MCF 10A (cell line): ENCODE measurements at regions not wholly inside any gene's neighbourhood (a gene's known extent, or its start where the extent isn't known, plus 50 kb on each side); places are given as distances from the start of the nearest gene placed in this dataset.

ENCODE experiments used
- BruUV-seq: library from RNA; stranded (reverse); fragments of 400-500 nt; replicated peaks from 2 replicates; lab custom pipeline; 2021; lab: Mats Ljungman, UMichigan
- CTCF ChIA-PET: fragments of 300-600 bp; sonication (Branson Sonifier 250); formaldehyde crosslinking; extraction: SDS; loops from one replicate; lab custom pipeline; 2021; ENCODE audit warnings: antibody characterized with exemption, inconsistent platforms; lab: Yijun Ruan, JAX
- POLR2A ChIA-PET: fragments of 300-600, 350-650 bp; sonication (Branson Sonifier 250); formaldehyde crosslinking; extraction: SDS; loops from one replicate; lab custom pipeline; 2020; ENCODE audit warnings: antibody characterized with exemption, inconsistent platforms; lab: Yijun Ruan, JAX
- DNase-seq: peaks from one replicate; pipeline ENCODE4 v3.0.0-alpha.2; 2018; ENCODE audit not compliant: unreplicated experiment
- H3K27ac Mint-ChIP-seq: one replicate; pipeline ENCODE4 v1.8.0; 2022; ENCODE audit warnings: mild to moderate bottlenecking, low read depth, mixed read lengths; ENCODE audit not compliant: unreplicated experiment
- H3K27me3 Mint-ChIP-seq: one replicate; pipeline ENCODE4 v1.8.0; 2022; ENCODE audit warnings: mixed read lengths; ENCODE audit not compliant: insufficient read depth, unreplicated experiment
- H3K36me3 Mint-ChIP-seq: one replicate; pipeline ENCODE4 v1.8.0; 2022; ENCODE audit warnings: mild to moderate bottlenecking, moderate library complexity, mixed read lengths; ENCODE audit not compliant: insufficient read depth, unreplicated experiment
- H3K4me1 Mint-ChIP-seq: one replicate; pipeline ENCODE4 v1.8.0; 2022; ENCODE audit warnings: mixed read lengths; ENCODE audit not compliant: insufficient read depth, unreplicated experiment
- H3K4me3 Mint-ChIP-seq: one replicate; pipeline ENCODE4 v1.8.0; 2022; ENCODE audit warnings: mild to moderate bottlenecking, moderate library complexity, mixed read lengths; ENCODE audit not compliant: unreplicated experiment
- H3K9me3 Mint-ChIP-seq: one replicate; pipeline ENCODE4 v1.8.0; 2022; ENCODE audit warnings: mixed read lengths; ENCODE audit not compliant: unreplicated experiment
- intact Hi-C: fragments of 100-400 bp; cut with micrococcal nuclease; formaldehyde crosslinking; loops from 2 replicates; pipeline ENCODE4 v1.14.1; 2022
- TF ChIP-seq, protein P1 (sequence below): fragments of 200-600 bp; IDR thresholded peaks from one replicate; pipeline ENCODE4 v1.8.0; 2022; ENCODE audit warnings: antibody characterized with exemption, mild to moderate bottlenecking; ENCODE audit not compliant: unreplicated experiment

DNA sequence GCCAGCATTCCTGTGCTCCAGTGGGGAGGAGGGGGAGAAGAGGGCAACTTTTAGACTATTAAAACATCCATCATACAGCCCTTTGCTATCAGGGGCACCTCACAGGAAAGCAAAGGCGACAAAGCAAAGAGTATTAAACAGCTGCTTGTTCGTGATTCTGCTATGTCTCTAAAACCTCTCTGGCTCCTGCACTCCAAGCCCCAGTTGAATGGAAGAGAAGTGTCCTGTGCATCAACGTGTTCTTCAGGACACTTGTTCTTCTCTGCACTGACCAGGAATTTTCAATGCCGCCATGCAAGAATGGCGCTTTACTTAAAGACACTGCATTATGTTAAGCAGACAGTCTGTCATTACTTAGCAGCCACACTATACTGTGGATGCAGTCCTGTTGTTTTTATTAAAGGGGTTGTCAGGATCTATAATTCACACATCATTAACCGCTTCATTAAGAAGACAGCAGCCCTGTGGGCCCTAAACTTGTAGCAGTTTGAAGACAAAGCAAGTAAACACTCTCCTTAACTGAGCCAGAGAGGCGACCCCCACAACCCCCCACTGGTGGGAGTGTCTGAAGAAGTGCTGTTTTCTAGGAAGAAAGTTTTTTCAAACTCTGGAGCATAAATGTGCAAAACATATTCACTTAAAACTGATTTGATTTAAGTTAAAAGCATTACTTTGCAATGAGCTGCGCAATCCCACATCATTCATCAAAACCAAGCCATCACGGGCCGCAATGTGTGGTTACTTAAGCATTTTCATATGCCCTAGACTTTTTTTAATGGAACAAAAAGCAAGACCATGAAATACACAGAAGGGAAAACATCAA is 164.5 kb downstream of the ZNF608 start:
- Mint-ChIP-seq H3K36me3 (no peaks in the 10 kb centered on the region), H3K4me1 (peaks cover 14% of the 10 kb centered on the region), H3K27me3 (no peaks in the 10 kb centered on the region), H3K9me3 (no peaks in the 10 kb centered on the region), H3K4me3 (no peak overlapping the region), H3K27ac (no peak overlapping the region)
- POLR2A ChIA-PET, result no interaction called here
- intact Hi-C loops, result no loop called here
- CTCF ChIA-PET, result no interaction called here
- no TSS peak for BruUV-seq
- TF ChIP-seq, protein P1, sequence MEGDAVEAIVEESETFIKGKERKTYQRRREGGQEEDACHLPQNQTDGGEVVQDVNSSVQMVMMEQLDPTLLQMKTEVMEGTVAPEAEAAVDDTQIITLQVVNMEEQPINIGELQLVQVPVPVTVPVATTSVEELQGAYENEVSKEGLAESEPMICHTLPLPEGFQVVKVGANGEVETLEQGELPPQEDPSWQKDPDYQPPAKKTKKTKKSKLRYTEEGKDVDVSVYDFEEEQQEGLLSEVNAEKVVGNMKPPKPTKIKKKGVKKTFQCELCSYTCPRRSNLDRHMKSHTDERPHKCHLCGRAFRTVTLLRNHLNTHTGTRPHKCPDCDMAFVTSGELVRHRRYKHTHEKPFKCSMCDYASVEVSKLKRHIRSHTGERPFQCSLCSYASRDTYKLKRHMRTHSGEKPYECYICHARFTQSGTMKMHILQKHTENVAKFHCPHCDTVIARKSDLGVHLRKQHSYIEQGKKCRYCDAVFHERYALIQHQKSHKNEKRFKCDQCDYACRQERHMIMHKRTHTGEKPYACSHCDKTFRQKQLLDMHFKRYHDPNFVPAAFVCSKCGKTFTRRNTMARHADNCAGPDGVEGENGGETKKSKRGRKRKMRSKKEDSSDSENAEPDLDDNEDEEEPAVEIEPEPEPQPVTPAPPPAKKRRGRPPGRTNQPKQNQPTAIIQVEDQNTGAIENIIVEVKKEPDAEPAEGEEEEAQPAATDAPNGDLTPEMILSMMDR, result no peak
- DNase-seq, result no peak

DNA sequence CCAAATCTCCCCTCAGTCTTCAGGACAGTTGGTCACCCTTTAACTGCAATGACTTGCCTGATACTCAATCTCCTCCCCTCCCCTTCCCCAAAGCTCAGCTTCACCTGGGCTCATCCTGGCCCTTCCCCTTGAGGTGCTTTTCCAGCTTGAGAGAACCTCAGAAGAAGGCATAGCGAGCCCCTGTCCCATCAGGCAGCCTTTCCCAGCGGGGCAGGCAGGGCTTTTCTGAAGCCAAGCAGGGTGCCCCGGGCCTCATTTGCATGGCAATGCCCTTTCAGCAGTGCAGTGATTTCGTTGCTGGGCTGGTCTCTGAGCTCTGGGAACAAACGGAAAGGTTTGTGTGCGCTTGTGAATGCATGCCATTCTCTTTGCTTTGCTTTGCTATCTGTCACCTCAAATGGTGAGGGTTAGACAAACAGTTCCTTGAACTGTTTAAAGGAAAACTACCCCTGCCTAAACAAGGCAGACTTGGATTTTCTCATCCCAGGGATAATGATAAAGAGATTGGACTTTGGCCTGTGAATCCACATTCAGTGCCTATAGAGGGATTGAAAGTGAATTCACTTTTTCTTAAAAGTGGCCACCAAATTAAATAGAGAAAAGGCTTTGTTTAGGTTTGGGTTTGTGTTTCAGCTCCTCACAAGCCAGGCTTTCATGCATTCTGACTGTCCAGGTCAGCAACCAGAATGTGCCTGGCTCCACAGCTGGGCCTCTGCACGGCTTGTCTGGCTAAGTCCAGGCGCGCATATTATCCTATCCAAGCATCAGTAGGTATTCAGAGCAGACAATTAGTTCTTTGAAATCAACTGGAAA is 165.3 kb downstream of the ZNF608 start:
- CTCF ChIA-PET, result interaction anchor here (0.5 to 0.6 kb wide), 3 partner anchors 176 to 661 kb away, joined by 3 to 4 read pairs (median 3); no protein-coding TSS in a partner anchor
- H3K27ac Mint-ChIP-seq, result no peak overlapping the region

DNA sequence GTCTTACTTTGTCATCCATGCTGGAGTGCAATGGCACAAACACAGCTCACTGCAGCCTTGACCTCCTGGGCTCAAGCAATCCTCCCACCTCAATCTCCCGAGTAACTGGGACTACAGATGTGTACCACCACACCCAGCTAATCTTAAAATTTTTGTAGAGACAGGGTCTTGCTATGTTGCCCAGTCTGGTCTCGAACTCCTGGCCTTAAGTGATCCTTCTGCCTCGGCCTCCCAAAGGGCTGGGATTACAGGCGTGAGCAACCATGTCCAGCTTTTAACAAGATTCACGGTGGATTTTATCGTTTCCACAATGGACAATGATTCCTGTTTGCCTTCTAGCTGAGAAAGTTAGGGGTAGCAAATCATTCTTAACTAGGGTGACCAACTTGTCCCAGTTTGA is 165.9 kb downstream of the ZNF608 start:
- no peak for DNase-seq
- intact Hi-C loops, result no loop called here
- Mint-ChIP-seq H3K36me3 (no peaks in the 10 kb centered on the region), H3K27me3 (no peaks in the 10 kb centered on the region), H3K27ac (no peak overlapping the region), H3K4me1 (peaks cover 14% of the 10 kb centered on the region), H3K9me3 (no peaks in the 10 kb centered on the region), H3K4me3 (no peak overlapping the region)
- CTCF ChIA-PET, result interaction anchor here (0.5 to 1.0 kb wide), 5 partner anchors 16 to 660 kb away, joined by 3 to 6 read pairs (median 3); no protein-coding TSS in a partner anchor
- TF ChIP-seq, protein P1, result no peak
- BruUV-seq, result no TSS peak
- POLR2A ChIA-PET, result interaction anchor here (1.1 kb wide), 1 partner anchor 23 kb away, joined by 3 read pairs; no protein-coding TSS in a partner anchor

More for the DNA sequence above, 165.3 kb downstream of the ZNF608 start:
- no peaks in the 10 kb centered on the region for H3K27me3 Mint-ChIP-seq
- peaks cover 14% of the 10 kb centered on the region for H3K4me1 Mint-ChIP-seq
- no peaks in the 10 kb centered on the region for H3K36me3 Mint-ChIP-seq
- intact Hi-C loops, result no loop called here
- TF ChIP-seq, protein P1, result no peak
- DNase-seq, result no peak
- H3K9me3 Mint-ChIP-seq, result no peaks in the 10 kb centered on the region
- H3K4me3 Mint-ChIP-seq, result no peak overlapping the region
- POLR2A ChIA-PET, result no interaction called here
- no TSS peak for BruUV-seq
